ENCODE measurements at regions not wholly inside any gene's neighbourhood (a gene's known extent, or its start where the extent isn't known, plus 50 kb on each side); places are given as distances from the start of the nearest gene placed in this dataset.

GRCh38 chrY:12576278-12576677, 124.8 kb upstream of the USP9Y start:
- no peak for DNase-seq (ENCODE audit: low spot score)

GRCh38 chrY:12593532-12594216, 107.4 kb upstream of the USP9Y start:
- no peak for DNase-seq (ENCODE audit: low spot score)

GRCh38 chrY:12598783-12599182, 102.2 kb upstream of the USP9Y start:
- DNase-seq (ENCODE audit: low spot score) = no peak

- DNase-seq (ENCODE audit: low spot score) = no peak
Measured at GRCh38 chrY:12605426-12605825, 95.6 kb upstream of the USP9Y start.

GRCh38 chrY:12610861-12611260, 90.2 kb upstream of the USP9Y start:
- DNase-seq (ENCODE audit: low spot score) = no peak

GRCh38 chrY:12615733-12616446, 85.1 kb upstream of the USP9Y start:
- no peak for DNase-seq (ENCODE audit: low spot score)

DNA sequence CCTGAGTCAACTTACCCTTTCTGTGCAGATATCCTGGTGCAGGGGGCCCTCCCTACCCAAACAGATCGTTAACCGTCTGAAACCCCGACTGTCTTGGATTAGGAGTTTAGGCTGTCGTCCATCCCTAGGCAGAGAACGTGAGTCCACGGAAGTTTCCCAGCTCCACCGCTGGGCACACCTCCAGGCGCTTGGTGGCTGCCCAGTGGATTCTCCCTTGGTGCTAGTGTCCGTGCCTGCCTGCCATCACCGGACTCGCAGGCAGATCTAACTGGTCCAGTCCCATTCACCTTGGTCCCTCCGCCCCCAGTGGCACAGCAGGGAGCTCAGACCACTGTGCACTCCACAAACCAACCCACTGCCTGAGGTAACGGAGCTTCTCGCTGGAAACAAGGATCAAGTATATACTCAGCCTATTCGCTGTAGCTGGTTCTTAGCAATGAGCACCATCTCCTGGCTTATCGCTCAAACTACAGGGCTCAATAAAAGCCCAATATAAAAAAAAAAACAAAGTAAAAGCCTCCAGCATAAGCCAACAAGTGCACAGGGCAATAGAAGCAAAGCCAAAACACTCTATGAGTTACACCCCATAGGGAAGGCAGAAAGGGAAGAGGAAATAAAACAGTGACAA, 79.5 kb upstream of the USP9Y start:
- DNase-seq (ENCODE audit: low spot score) = no peak

DNA sequence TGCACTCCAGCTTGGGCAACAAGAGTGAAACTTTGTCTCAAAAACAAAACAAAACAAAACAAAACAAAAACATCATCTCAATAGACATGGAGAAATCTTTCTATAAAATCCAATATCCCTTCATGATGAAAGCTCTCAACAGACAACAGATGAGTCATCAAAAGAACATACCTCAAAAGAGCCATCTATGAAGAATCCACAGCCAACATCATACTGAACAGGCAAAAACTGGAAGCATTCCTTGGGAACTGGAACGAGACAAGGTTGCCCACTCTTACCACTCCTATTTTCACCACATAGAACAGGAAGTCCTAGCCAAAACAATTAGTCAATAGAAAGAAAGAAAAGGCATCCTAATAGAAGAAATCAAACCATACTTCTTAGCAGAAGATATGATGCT, 77.8 kb upstream of the USP9Y start:
- no peak for DNase-seq (ENCODE audit: low spot score)

DNA sequence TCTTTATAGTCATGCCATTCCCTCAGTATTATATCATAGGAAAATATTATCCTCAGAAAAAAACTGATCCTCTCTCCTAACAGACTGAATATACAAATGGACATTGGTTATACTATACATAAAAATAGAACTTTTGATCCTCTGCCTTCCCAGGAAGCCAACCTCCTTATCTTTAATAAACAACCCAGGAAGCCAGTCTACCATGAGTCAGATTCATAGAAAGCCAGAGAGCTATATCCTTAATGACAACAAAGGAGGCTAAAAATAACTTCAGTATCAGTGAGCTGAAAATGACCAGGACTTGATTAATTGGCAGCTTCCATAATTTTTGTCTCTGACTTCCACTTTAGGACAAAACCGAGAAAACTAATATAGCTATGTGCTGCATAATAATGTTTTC, 58.0 kb upstream of the USP9Y start:
- no peak for DNase-seq (ENCODE audit: low spot score)

GRCh38 chrY:12643693-12644348, 57.2 kb upstream of the USP9Y start:
- DNase-seq (ENCODE audit: low spot score) = no peak

- DNase-seq (ENCODE audit: low spot score) = no peak
Measured at GRCh38 chrY:12651095-12651494, 49.9 kb upstream of the USP9Y start.

Data from germinal center (tissue), 1 donor.